IMR-90 (cell line): ENCODE measurements at regions not wholly inside any gene's neighbourhood (a gene's known extent, or its start where the extent isn't known, plus 50 kb on each side); places are given as distances from the start of the nearest gene placed in this dataset.

Experiments used
- ATAC-seq: fragments of 200-7000 bp; cut with Tn5 transposase; 2 replicates; pipeline ENCODE4 v1.9.1; 2020; ENCODE audit warnings: low read depth, mild to moderate bottlenecking, moderate library complexity
- BruUV-seq: library from RNA; stranded (reverse); fragments of 400-500 nt; replicated peaks from 2 replicates; lab custom pipeline; 2021; lab: Mats Ljungman, UMichigan
- CTCF ChIA-PET: fragments of 300-600 bp; formaldehyde crosslinking; extraction: SDS; loops from one replicate; lab custom pipeline; 2021; ENCODE audit warnings: antibody characterized with exemption; lab: Yijun Ruan, JAX
- POLR2A ChIA-PET: fragments of 300-600 bp; sonication (Branson Sonifier 250); formaldehyde crosslinking; loops from one replicate; lab custom pipeline; 2022; ENCODE audit warnings: antibody characterized with exemption; ENCODE audit not compliant: unreplicated experiment; lab: Charles Lee
- DNase-seq: peaks from one replicate; pipeline ENCODE4 v3.0.0; 2013
- H2AFZ ChIP-seq: replicated peaks from 2 replicates; pipeline ENCODE3; 2013; ENCODE audit warnings: low read length, mild to moderate bottlenecking; ENCODE audit not compliant: poor library complexity
- H2AK5ac ChIP-seq: 2 replicates; pipeline ENCODE4 v1.6.1; 2013; ENCODE audit warnings: low read depth, low read length, inconsistent platforms
- H2AK9ac ChIP-seq: replicated peaks from 2 replicates; pipeline ENCODE3; 2013; ENCODE audit warnings: mild to moderate bottlenecking, low read depth, low read length, moderate library complexity; ENCODE audit not compliant: poor library complexity
- H2BK120ac ChIP-seq: 2 replicates; pipeline ENCODE4 v1.6.1; 2013; ENCODE audit warnings: low read depth, low read length, inconsistent platforms
- H2BK15ac ChIP-seq: 3 replicates; pipeline ENCODE4 v1.6.1; 2013; ENCODE audit warnings: low read depth, low read length, inconsistent platforms
- H2BK20ac ChIP-seq: 2 replicates; pipeline ENCODE4 v1.6.1; 2013; ENCODE audit warnings: low read depth, mild to moderate bottlenecking, inconsistent platforms, low read length, moderate library complexity
- H2BK5ac ChIP-seq: 2 replicates; pipeline ENCODE4 v1.6.1; 2013; ENCODE audit warnings: mild to moderate bottlenecking, low read depth, low read length, inconsistent platforms; ENCODE audit not compliant: poor library complexity, severe bottlenecking
- H3K14ac ChIP-seq: replicated peaks from 2 replicates; pipeline ENCODE4 v1.6.1; 2013; ENCODE audit warnings: low read depth, low read length, inconsistent platforms
- H3K18ac ChIP-seq: 2 replicates; pipeline ENCODE4 v1.6.1; 2013; ENCODE audit warnings: low read depth, low read length, control low read depth
- H3K23ac ChIP-seq: 2 replicates; pipeline ENCODE4 v1.6.1; 2013; ENCODE audit warnings: low read depth, low read length, inconsistent platforms
- H3K27ac ChIP-seq: 2 replicates; pipeline ENCODE4 v1.5.1; 2013; ENCODE audit warnings: mild to moderate bottlenecking, control low read depth, low read length; ENCODE audit not compliant: insufficient read depth
- H3K27me3 ChIP-seq: 2 replicates; pipeline ENCODE4 v1.6.1; 2013; ENCODE audit warnings: low read length; ENCODE audit not compliant: control insufficient read depth, insufficient read depth
- H3K36me3 ChIP-seq: 2 replicates; pipeline ENCODE4 v1.6.1; 2013; ENCODE audit warnings: low read length, mixed read lengths; ENCODE audit not compliant: control insufficient read depth, insufficient read depth
- H3K4ac ChIP-seq: 2 replicates; pipeline ENCODE4 v1.6.1; 2013; ENCODE audit warnings: low read depth, low read length, inconsistent platforms
- H3K4me1 ChIP-seq: 2 replicates; pipeline ENCODE4 v1.6.1; 2013; ENCODE audit warnings: low read length, mixed read lengths; ENCODE audit not compliant: control insufficient read depth, insufficient read depth
- H3K4me2 ChIP-seq: 2 replicates; pipeline ENCODE4 v1.6.1; 2013; ENCODE audit warnings: low read depth, mild to moderate bottlenecking, control low read depth, low read length, moderate library complexity
- H3K4me3 ChIP-seq: 2 replicates; pipeline ENCODE4 v1.5.1; 2013; ENCODE audit warnings: low read depth, mild to moderate bottlenecking, control low read depth, low read length, moderate library complexity; ENCODE audit not compliant: insufficient read depth
- H3K56ac ChIP-seq: 2 replicates; pipeline ENCODE4 v1.6.1; 2013; ENCODE audit warnings: low read length, inconsistent platforms; ENCODE audit not compliant: insufficient read depth; ENCODE audit errors: extremely low read depth
- H3K79me1 ChIP-seq, 2 experiments: 2 replicates each; pipeline ENCODE4 v1.6.1; 2013; ENCODE audit warnings: low read length in 2 of 2, inconsistent platforms in 1 of 2, low read depth in 1 of 2
- H3K9ac ChIP-seq: 2 replicates; pipeline ENCODE4 v1.6.1; 2013; ENCODE audit warnings: low read depth, low read length, control low read depth
- H3K9me1 ChIP-seq: 2 replicates; pipeline ENCODE4 v1.6.1; 2013; ENCODE audit warnings: low read length, inconsistent platforms; ENCODE audit not compliant: insufficient read depth
- H3K9me3 ChIP-seq: 2 replicates; pipeline ENCODE4 v1.6.1; 2013; ENCODE audit warnings: low read length; ENCODE audit not compliant: control insufficient read depth, insufficient read depth
- H4K20me1 ChIP-seq: 2 replicates; pipeline ENCODE4 v1.6.1; 2013; ENCODE audit warnings: low read length, inconsistent platforms; ENCODE audit not compliant: insufficient read depth
- H4K5ac ChIP-seq: 2 replicates; pipeline ENCODE4 v1.6.1; 2013; ENCODE audit warnings: mild to moderate bottlenecking, low read depth, low read length, control low read depth
- H4K8ac ChIP-seq, 2 experiments: 2 replicates each; pipeline ENCODE4 v1.6.1; 2013; ENCODE audit warnings: low read depth in 2 of 2, low read length in 2 of 2, control low read depth in 1 of 2, inconsistent platforms in 1 of 2
- H4K91ac ChIP-seq: 2 replicates; pipeline ENCODE4 v1.6.1; 2013; ENCODE audit warnings: low read depth, low read length, inconsistent platforms; ENCODE audit not compliant: insufficient read depth
- BHLHE40 ChIP-seq: fragments of 150-350 bp; IDR thresholded peaks from 2 replicates; pipeline ENCODE4 v1.6.1; 2016; ENCODE audit warnings: mild to moderate bottlenecking, low read depth, low read length
- CEBPB ChIP-seq: IDR thresholded peaks from 2 replicates; pipeline ENCODE4 v1.6.1; 2012; ENCODE audit warnings: low read depth, low read length, improper control_type of control experiment
- CHD1 ChIP-seq: IDR thresholded peaks from 2 replicates; pipeline ENCODE4 v1.6.1; 2012; ENCODE audit warnings: low read depth, low read length, improper control_type of control experiment
- FOS ChIP-seq: fragments of 150-350 bp; IDR thresholded peaks from 2 replicates; pipeline ENCODE4 v1.6.1; 2016; ENCODE audit warnings: low read depth, low read length
- MAFK ChIP-seq: IDR thresholded peaks from 2 replicates; pipeline ENCODE4 v1.6.1; 2012; ENCODE audit warnings: low read depth, low read length, improper control_type of control experiment
- MAZ ChIP-seq: IDR thresholded peaks from 2 replicates; pipeline ENCODE4 v1.6.1; 2012; ENCODE audit warnings: low read depth, mild to moderate bottlenecking, low read length, improper control_type of control experiment, moderate library complexity, borderline replicate concordance
- MXI1 ChIP-seq: IDR thresholded peaks from 2 replicates; pipeline ENCODE4 v1.6.1; 2012; ENCODE audit warnings: low read depth, mild to moderate bottlenecking, low read length, moderate library complexity, borderline replicate concordance
- NFE2L2 ChIP-seq: fragments of 150-350 bp; IDR thresholded peaks from 2 replicates; pipeline ENCODE4 v1.6.1; 2016; ENCODE audit warnings: low read depth, mild to moderate bottlenecking, low read length
- POLR2A ChIP-seq: IDR thresholded peaks from 2 replicates; pipeline ENCODE4 v1.6.1; 2012; ENCODE audit warnings: mild to moderate bottlenecking, low read depth, low read length
- RCOR1 ChIP-seq: IDR thresholded peaks from 2 replicates; pipeline ENCODE4 v1.6.1; 2012; ENCODE audit warnings: mild to moderate bottlenecking, low read length, improper control_type of control experiment; ENCODE audit not compliant: insufficient replicate concordance
- RFX5 ChIP-seq: IDR thresholded peaks from 2 replicates; pipeline ENCODE4 v1.8.0; 2012; ENCODE audit warnings: low read depth, mild to moderate bottlenecking, low read length, moderate library complexity
- SMC3 ChIP-seq: fragments of 150-350 bp; IDR thresholded peaks from 2 replicates; pipeline ENCODE4 v1.6.1; 2016; ENCODE audit warnings: low read depth, mild to moderate bottlenecking, antibody characterized with exemption, low read length, moderate library complexity
- WGBS, 2 experiments: methylation state at CpG; one replicate each; pipeline versions ENCODE4 v1.1.5 to v1.1.7; 2013; ENCODE audit warnings: missing lambda C conversion rate in 2 of 2; ENCODE audit not compliant: insufficient read length in 1 of 2; ENCODE audit errors: extremely low coverage in 2 of 2; 5-methylcytosine and 5-hydroxymethylcytosine counted together
- dilution Hi-C: fragments of 300-500 bp; cut with HindIII; formaldehyde crosslinking; loops from one replicate; pipeline ENCODE4 v1.14.3; 2018; ENCODE audit warnings: low sequenced_read_pairs; ENCODE audit not compliant: unreplicated experiment
- in situ Hi-C: fragments of 300-500 bp; cut with MboI; formaldehyde crosslinking; loops from 3 replicates; pipeline ENCODE4 v1.14.3; 2019; ENCODE audit warnings: low sequenced_read_pairs, inconsistent platforms, mixed read lengths
- intact Hi-C: fragments of 100-400 bp; cut with micrococcal nuclease; formaldehyde crosslinking; loops from 2 replicates; pipeline ENCODE4 v1.10.0; 2022
- TF ChIP-seq, protein P1 (sequence below): fragments of 150-350 bp; IDR thresholded peaks from 2 replicates; pipeline ENCODE4 v1.6.1; 2016; ENCODE audit warnings: low read depth, mild to moderate bottlenecking, low read length, moderate library complexity, borderline replicate concordance
- TF ChIP-seq, protein P2 (sequence below): fragments of 150-350 bp; IDR thresholded peaks from 2 replicates; pipeline ENCODE4 v1.6.1; 2017; ENCODE audit warnings: mild to moderate bottlenecking, antibody characterized with exemption, low read length, low read depth

DNA sequence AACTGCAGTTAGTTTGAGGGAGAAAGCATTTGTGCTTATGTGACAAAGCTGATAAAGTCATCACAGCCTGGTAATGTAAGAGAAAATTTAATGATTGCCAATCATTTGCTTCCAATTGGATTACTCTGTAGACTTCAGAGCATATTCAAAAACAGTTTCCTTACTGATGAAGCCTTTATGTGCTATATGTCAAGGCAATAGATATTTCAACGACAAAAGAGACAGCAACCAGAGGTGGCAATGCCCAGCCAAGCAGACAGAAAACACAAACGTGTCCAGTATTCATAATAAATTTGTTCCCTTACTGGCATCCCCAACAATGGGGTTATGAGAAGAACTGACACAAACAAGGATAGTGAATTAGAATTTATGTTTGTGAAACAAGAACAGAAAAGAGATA lies 1840.3 kb upstream of the PCDH7 start:
- Histone ChIP-seq H2BK15ac (no peak overlapping the region), H2BK5ac (no peak overlapping the region), H3K36me3 (no peaks in the 10 kb centered on the region), H2BK120ac (peak overlapping the region; percentile 52; the same call in 1 of the 2 replicates), H3K4me3 (no peak overlapping the region), H3K18ac (peak overlapping the region; percentile 39; the same call in 1 of the 2 replicates), H2AK5ac (no peak overlapping the region; the same call in 1 of the 2 replicates), H4K91ac (no peak overlapping the region), H3K9me1 (no peaks in the 10 kb centered on the region), H3K4me1 (no peaks in the 10 kb centered on the region; the same call in 1 of the 2 replicates), H3K4me2 (no peak overlapping the region), H3K4ac (no peak overlapping the region), H3K27ac (no peak overlapping the region), H4K20me1 (no peaks in the 10 kb centered on the region), H2BK20ac (0 out of 2 replicates have a peak overlapping the region, but pooled peaks have one; percentile 35), H3K9me3 (no peaks in the 10 kb centered on the region), H3K56ac (no peak overlapping the region), H3K14ac (0 out of 2 replicates have a peak overlapping the region, but pooled peaks have one; percentile 45), H3K23ac (no peak overlapping the region), H2AFZ (no peak overlapping the region), H3K9ac (no peak overlapping the region), H2AK9ac (no peak overlapping the region), H3K27me3 (no peaks in the 10 kb centered on the region), H3K79me1 (no peaks in the 10 kb centered on the region), H4K5ac (no peak overlapping the region), H4K8ac (no peak overlapping the region; a peak in 1 of 4 replicates)
- DNase-seq (no peak), ATAC-seq (no peak)
- TF ChIP-seq CHD1 = no peak
- TF ChIP-seq MAZ = no peak
- TF ChIP-seq CEBPB = no peak
- TF ChIP-seq FOS = no peak
- TF ChIP-seq BHLHE40 = no peak
- TF ChIP-seq NFE2L2 = no peak
- TF ChIP-seq RCOR1 = no peak
- TF ChIP-seq, protein P1, sequence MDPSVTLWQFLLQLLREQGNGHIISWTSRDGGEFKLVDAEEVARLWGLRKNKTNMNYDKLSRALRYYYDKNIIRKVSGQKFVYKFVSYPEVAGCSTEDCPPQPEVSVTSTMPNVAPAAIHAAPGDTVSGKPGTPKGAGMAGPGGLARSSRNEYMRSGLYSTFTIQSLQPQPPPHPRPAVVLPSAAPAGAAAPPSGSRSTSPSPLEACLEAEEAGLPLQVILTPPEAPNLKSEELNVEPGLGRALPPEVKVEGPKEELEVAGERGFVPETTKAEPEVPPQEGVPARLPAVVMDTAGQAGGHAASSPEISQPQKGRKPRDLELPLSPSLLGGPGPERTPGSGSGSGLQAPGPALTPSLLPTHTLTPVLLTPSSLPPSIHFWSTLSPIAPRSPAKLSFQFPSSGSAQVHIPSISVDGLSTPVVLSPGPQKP = no peak
- TF ChIP-seq POLR2A = no peak
- TF ChIP-seq SMC3 = no peak
- no peak for TF ChIP-seq RFX5
- no peak for TF ChIP-seq MXI1
- TF ChIP-seq, protein P2, sequence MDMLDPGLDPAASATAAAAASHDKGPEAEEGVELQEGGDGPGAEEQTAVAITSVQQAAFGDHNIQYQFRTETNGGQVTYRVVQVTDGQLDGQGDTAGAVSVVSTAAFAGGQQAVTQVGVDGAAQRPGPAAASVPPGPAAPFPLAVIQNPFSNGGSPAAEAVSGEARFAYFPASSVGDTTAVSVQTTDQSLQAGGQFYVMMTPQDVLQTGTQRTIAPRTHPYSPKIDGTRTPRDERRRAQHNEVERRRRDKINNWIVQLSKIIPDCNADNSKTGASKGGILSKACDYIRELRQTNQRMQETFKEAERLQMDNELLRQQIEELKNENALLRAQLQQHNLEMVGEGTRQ = no peak
- no peak for TF ChIP-seq MAFK
- WGBS, 2 experiments = no CpG with 5 or more reads among the region's 2 CpGs
- ChIA-PET POLR2A (no interaction called here), CTCF (no interaction called here)
- BruUV-seq = no TSS peak
- in situ Hi-C loops = no loop called here
- dilution Hi-C loops = no loop called here
- intact Hi-C loops = loop anchor here (10.0 kb wide), 1 partner anchor 195 kb away; no protein-coding TSS in a partner anchor
